Caco-2 (cell line): ENCODE measurements at regions not wholly inside any gene's neighbourhood (a gene's known extent, or its start where the extent isn't known, plus 50 kb on each side); places are given as distances from the start of the nearest gene placed in this dataset.

Source experiments
- BruUV-seq: library from RNA; stranded (reverse); fragments of 400-500 nt; replicated peaks from 2 replicates; lab custom pipeline; 2021; lab: Mats Ljungman, UMichigan
- CTCF ChIA-PET: fragments of 300-600 bp; sonication (Branson Sonifier 250); formaldehyde crosslinking; loops from one replicate; lab custom pipeline; 2022; ENCODE audit warnings: antibody characterized with exemption; lab: Charles Lee
- POLR2A ChIA-PET: fragments of 300-600 bp; sonication (Branson Sonifier 250); formaldehyde crosslinking; loops from one replicate; lab custom pipeline; 2022; ENCODE audit warnings: antibody characterized with exemption; lab: Charles Lee
- DNase-seq, 2 experiments: peaks; one replicate each; pipeline versions ENCODE4 v3.0.0 to v3.0.0-alpha.2; 2020 to 2022
- H3K27me3 ChIP-seq: replicated peaks from 2 replicates; pipeline ENCODE4 v1.6.0; 2011; ENCODE audit warnings: low read length; ENCODE audit not compliant: control insufficient read depth, insufficient read depth
- H3K36me3 ChIP-seq: 2 replicates; pipeline ENCODE4 v1.5.1; 2011; ENCODE audit warnings: low read length; ENCODE audit not compliant: control insufficient read depth, insufficient read depth
- H3K4me1 ChIP-seq: fragments of 250-450 bp; sonication (Bioruptor Pico); 2 replicates; pipeline ENCODE4 v1.5.1; 2020; ENCODE audit warnings: mild to moderate bottlenecking
- H3K4me3 ChIP-seq: 2 replicates; pipeline ENCODE4 v1.5.1; 2011; ENCODE audit warnings: low read depth, mild to moderate bottlenecking, control low read depth, low read length
- H3K9me3 ChIP-seq: fragments of 250-450 bp; sonication (Bioruptor Pico); 2 replicates; pipeline ENCODE4 v1.5.1; 2020; ENCODE audit warnings: mild to moderate bottlenecking, moderate library complexity
- H3K27ac Mint-ChIP-seq: one replicate; pipeline ENCODE4 v1.8.0; 2022; ENCODE audit warnings: mixed read lengths; ENCODE audit not compliant: unreplicated experiment
- H3K27me3 Mint-ChIP-seq: one replicate; pipeline ENCODE4 v1.8.0; 2022; ENCODE audit warnings: mixed read lengths; ENCODE audit not compliant: insufficient read depth, unreplicated experiment
- H3K36me3 Mint-ChIP-seq: one replicate; pipeline ENCODE4 v1.8.0; 2022; ENCODE audit warnings: mild to moderate bottlenecking, mixed read lengths; ENCODE audit not compliant: insufficient read depth, unreplicated experiment
- H3K4me1 Mint-ChIP-seq: one replicate; pipeline ENCODE4 v1.8.0; 2022; ENCODE audit warnings: low read depth, mixed read lengths; ENCODE audit not compliant: unreplicated experiment
- H3K4me3 Mint-ChIP-seq: one replicate; pipeline ENCODE4 v1.8.0; 2022; ENCODE audit warnings: mild to moderate bottlenecking, moderate library complexity, mixed read lengths; ENCODE audit not compliant: unreplicated experiment
- H3K9me3 Mint-ChIP-seq: one replicate; pipeline ENCODE4 v1.8.0; 2022; ENCODE audit warnings: mixed read lengths; ENCODE audit not compliant: unreplicated experiment
- intact Hi-C: fragments of 100-400 bp; cut with micrococcal nuclease; formaldehyde crosslinking; loops from one replicate; pipeline ENCODE4 v1.10.0; 2022; ENCODE audit not compliant: unreplicated experiment
- TF ChIP-seq, protein P1 (sequence below), 2 experiments: fragments of 200-600 bp in 1 of 2; IDR thresholded peaks; 1 replicate in 1 of 2; 2 replicates in 1 of 2; pipeline versions ENCODE4 v1.5.1 to v1.8.0; 2011 to 2022; ENCODE audit warnings: antibody characterized with exemption in 1 of 2, control low read depth in 1 of 2, inconsistent platforms in 1 of 2, low read depth in 1 of 2, low read length in 1 of 2, mild to moderate bottlenecking in 1 of 2, moderate library complexity in 1 of 2; ENCODE audit not compliant: insufficient read depth in 1 of 2, severe bottlenecking in 1 of 2, unreplicated experiment in 1 of 2

DNA sequence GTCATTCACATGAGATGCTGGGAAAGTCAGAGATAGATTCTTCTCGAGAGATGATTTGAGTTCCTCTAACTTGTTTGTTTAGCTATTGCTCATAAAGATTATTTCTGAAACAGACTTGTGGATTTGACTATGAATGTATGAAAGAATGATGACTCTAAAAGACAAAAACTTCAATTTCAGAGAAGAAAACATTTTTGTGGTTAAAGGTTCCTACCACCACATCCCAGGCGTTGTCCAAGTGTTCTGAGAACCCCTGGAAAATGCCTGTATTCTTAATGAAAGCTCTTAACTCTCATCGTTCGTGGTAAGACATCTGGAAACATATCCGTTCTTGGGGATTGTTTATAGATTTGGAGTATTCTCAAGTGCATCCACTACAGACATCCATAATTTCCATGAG lies 228.7 kb downstream of the BARHL2 start:
- H3K4me1 ChIP-seq = no peaks in the 10 kb centered on the region
- DNase-seq = no peak
- TF ChIP-seq, protein P1, sequence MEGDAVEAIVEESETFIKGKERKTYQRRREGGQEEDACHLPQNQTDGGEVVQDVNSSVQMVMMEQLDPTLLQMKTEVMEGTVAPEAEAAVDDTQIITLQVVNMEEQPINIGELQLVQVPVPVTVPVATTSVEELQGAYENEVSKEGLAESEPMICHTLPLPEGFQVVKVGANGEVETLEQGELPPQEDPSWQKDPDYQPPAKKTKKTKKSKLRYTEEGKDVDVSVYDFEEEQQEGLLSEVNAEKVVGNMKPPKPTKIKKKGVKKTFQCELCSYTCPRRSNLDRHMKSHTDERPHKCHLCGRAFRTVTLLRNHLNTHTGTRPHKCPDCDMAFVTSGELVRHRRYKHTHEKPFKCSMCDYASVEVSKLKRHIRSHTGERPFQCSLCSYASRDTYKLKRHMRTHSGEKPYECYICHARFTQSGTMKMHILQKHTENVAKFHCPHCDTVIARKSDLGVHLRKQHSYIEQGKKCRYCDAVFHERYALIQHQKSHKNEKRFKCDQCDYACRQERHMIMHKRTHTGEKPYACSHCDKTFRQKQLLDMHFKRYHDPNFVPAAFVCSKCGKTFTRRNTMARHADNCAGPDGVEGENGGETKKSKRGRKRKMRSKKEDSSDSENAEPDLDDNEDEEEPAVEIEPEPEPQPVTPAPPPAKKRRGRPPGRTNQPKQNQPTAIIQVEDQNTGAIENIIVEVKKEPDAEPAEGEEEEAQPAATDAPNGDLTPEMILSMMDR (IDR thresholded peaks at IDR 0.05; ENCODE audit: insufficient read depth in 1 of 2, low read depth in 1 of 2, low read length in 1 of 2, severe bottlenecking in 1 of 2, unreplicated experiment in 1 of 2) = no peak
- ChIA-PET POLR2A (no interaction called here), CTCF (no interaction called here)
- no peaks in the 10 kb centered on the region for H3K27me3 ChIP-seq
- H3K9me3 ChIP-seq = no peaks in the 10 kb centered on the region
- Mint-ChIP-seq H3K27me3 (peaks cover 9% of the 10 kb centered on the region), H3K4me3 (no peak overlapping the region), H3K36me3 (no peaks in the 10 kb centered on the region), H3K27ac (no peak overlapping the region), H3K9me3 (no peaks in the 10 kb centered on the region), H3K4me1 (no peaks in the 10 kb centered on the region)
- BruUV-seq = no TSS peak
- intact Hi-C loops = no loop called here
- H3K36me3 ChIP-seq = no peaks in the 10 kb centered on the region
- no peak overlapping the region for H3K4me3 ChIP-seq

DNA sequence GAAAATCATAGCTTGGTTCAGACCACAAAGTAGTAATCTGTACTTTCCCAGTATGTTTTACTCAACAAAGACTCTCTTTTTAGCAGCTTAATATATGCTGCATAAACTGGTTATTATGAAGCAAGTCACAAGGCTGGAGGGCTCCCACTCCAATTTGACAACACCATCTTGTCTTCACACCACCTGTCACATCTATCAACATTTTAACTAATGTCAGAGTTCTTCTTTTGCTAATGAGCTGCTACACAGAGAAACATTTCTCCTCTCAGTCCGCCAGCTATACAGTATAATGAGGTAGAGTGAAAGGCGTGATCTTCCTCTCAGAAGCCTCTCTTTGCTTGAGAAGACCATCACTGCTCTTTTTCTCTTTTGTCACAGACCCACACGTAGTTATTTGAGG lies 230.1 kb downstream of the BARHL2 start:
- no peak overlapping the region for H3K4me3 ChIP-seq
- Mint-ChIP-seq H3K9me3 (no peaks in the 10 kb centered on the region), H3K27me3 (peaks cover 5% of the 10 kb centered on the region), H3K27ac (no peak overlapping the region), H3K4me3 (no peak overlapping the region), H3K36me3 (no peaks in the 10 kb centered on the region), H3K4me1 (no peaks in the 10 kb centered on the region)
- H3K9me3 ChIP-seq = no peaks in the 10 kb centered on the region
- no peaks in the 10 kb centered on the region for H3K36me3 ChIP-seq
- no peaks in the 10 kb centered on the region for H3K27me3 ChIP-seq
- TF ChIP-seq, protein P1 (IDR thresholded peaks at IDR 0.05; ENCODE audit: insufficient read depth in 1 of 2, low read depth in 1 of 2, low read length in 1 of 2, severe bottlenecking in 1 of 2, unreplicated experiment in 1 of 2) = no peak
- no peak for DNase-seq
- intact Hi-C loops = no loop called here
- ChIA-PET POLR2A (no interaction called here), CTCF (no interaction called here)
- no peaks in the 10 kb centered on the region for H3K4me1 ChIP-seq
- BruUV-seq = no TSS peak

DNA sequence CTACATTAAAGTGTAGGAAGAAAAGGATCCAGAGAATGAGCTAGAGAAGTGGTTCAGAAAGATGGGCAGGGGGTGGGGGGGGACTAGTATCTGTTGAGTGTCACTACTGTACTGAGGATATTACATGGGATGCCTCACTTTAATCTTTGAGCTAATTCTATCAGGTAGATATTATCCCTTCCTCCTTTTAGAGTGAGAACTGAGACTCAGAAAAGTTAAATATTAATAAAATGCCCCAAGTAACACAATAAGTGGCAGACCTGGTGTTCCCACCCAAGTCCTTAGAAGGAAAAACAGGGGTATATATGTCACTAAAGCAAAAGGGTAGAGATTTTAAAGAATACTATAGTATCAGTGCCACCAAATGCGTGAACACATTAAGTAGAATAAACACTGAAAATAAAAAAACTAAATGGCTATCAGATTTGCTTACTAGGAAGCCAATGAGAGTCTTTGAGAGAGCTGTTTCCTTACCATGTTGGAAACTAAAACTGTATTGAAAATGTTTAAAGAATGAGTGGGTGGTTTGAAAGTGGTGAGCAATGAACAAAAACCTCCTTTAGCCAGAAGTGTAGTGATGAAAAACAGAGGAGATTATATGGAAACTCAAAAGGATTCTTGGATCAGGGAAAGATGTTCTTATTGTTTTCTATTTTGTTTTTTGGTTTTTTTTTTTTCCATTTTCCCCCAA lies 230.8 kb downstream of the BARHL2 start:
- no TSS peak for BruUV-seq
- POLR2A ChIA-PET = no interaction called here
- H3K36me3 ChIP-seq = no peaks in the 10 kb centered on the region
- H3K4me1 Mint-ChIP-seq = no peaks in the 10 kb centered on the region
- no peaks in the 10 kb centered on the region for H3K36me3 Mint-ChIP-seq
- no peak overlapping the region for H3K4me3 ChIP-seq
- no peaks in the 10 kb centered on the region for H3K27me3 ChIP-seq
- no peak overlapping the region for H3K4me3 Mint-ChIP-seq
- CTCF ChIA-PET = no interaction called here
- intact Hi-C loops = no loop called here
- H3K27me3 Mint-ChIP-seq = peaks cover 2% of the 10 kb centered on the region
- no peak overlapping the region for H3K27ac Mint-ChIP-seq
- H3K4me1 ChIP-seq = no peaks in the 10 kb centered on the region
- TF ChIP-seq, protein P1 (IDR thresholded peaks at IDR 0.05; ENCODE audit: insufficient read depth in 1 of 2, low read depth in 1 of 2, low read length in 1 of 2, severe bottlenecking in 1 of 2, unreplicated experiment in 1 of 2) = no peak
- no peaks in the 10 kb centered on the region for H3K9me3 Mint-ChIP-seq
- no peaks in the 10 kb centered on the region for H3K9me3 ChIP-seq
- no peak for DNase-seq
